GM21528 (cell line): ENCODE measurements at regions not wholly inside any gene's neighbourhood (a gene's known extent, or its start where the extent isn't known, plus 50 kb on each side); places are given as distances from the start of the nearest gene placed in this dataset.
"Not testable (repeated sequence)": the region's sequence is repeated elsewhere in the genome, so short reads cannot be mapped to it uniquely, and the experiment has no call there.

Experiments used
- ATAC-seq: cut with Tn5 transposase; IDR thresholded peaks from one replicate; pipeline ENCODE4 v1.9.1; 2021; ENCODE audit warnings: mild to moderate bottlenecking, moderate library complexity; ENCODE audit not compliant: unreplicated experiment, low FRiP score

DNA sequence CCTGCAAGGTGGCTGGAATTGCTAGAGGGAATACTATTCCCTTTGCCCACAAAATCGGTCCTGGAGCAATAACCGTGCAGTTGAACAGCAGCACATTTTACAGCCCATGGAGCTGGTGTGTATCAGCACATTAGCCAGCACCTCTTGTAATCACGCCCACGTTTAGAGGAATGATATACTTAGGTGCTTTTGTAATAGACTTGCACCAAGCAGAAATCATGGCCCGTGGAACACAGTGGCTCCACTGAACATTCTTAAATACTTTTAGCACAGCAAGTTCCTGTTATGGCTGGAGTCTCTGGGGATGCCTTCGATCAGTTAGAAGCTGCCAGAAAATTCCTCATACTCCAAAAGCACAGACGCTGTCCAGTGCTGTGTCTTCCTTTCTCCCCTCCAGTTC is 218.1 kb upstream of the FAM78B start:
- ATAC-seq, result no peak

DNA sequence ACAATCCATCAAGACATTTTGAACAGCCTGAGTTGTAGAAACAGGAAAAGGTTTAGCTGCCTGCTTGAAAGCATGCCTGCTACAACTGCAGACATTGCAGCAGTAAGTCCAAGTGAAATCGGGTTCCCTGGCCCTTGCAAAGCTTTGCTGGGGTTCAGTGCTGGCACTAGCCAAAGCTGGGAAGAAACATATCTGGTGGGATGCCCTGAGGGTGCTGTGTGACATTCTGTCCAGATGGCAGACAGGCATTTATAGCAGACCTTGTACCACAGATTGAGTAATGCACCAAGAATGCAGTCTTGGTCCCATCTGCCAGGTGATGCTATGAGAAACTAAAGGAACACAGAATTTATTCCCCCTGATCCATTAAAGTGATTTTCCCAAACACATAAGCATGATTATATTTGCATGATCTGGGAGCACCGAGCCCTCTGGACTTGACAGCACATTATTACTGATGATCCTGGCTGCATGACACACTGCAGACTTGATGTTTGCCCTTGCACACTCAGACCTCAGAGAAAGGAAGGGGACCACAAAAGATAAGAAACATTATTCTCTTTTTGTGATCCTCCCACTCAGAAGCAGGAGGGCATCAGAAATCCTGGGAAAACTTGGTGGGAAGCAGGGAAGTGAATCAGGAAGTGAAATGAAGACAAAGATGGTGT is 223.7 kb upstream of the FAM78B start:
- ATAC-seq, result no peak

DNA sequence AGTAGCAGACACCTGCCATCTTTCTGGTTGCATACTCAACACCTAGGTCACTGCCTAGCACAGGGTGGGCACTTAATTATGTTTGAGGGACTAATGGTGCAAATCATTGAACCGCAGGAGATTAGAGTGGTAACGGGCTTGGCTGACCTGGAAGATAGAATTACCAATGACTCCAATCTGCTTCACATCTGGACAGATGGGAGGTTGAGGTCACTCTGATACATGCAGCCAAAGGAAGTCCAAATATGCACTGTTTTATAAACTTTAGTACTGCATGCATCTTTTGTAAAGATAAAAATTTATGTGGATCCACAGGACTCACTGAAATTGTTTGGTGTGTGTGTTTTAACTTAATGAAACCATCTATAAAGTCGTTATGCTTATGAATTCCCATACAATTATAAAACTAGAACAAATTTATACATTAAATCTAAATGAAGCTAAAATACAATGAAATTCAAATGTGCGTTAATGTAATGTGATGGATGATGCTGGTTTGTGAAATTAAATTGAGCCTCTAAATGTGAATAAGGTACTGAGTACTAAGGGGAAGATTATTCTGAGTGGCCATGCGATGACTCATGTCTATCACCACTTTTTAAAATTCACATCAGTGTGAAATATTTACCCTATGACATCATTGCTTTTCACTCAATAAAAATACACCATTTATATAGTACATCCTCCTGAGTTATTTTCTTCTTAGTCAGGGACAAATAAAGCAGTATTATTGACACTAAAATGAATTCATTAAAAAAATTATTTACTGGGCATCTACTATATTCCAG is 224.7 kb upstream of the FAM78B start:
- no peak for ATAC-seq

DNA sequence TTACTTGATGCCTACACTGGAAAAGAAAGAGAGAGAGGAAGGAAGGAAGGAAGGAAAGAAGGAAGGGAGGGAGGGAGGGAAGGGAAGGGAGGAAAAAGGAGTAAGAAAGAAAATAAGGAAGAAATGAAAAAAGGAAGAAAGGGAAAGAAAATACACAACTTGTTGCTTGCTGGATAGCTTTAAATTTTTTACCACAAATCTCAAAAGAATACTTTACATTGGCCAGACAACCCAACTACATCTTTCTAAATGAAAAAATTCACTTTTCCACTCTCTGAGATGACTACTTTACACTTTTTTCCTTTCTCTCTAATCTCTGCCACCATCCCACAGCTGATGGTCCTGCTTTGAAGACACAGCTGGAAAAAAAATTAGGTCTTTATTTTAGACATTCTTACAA is 228.9 kb upstream of the FAM78B start:
- no peak for ATAC-seq

DNA sequence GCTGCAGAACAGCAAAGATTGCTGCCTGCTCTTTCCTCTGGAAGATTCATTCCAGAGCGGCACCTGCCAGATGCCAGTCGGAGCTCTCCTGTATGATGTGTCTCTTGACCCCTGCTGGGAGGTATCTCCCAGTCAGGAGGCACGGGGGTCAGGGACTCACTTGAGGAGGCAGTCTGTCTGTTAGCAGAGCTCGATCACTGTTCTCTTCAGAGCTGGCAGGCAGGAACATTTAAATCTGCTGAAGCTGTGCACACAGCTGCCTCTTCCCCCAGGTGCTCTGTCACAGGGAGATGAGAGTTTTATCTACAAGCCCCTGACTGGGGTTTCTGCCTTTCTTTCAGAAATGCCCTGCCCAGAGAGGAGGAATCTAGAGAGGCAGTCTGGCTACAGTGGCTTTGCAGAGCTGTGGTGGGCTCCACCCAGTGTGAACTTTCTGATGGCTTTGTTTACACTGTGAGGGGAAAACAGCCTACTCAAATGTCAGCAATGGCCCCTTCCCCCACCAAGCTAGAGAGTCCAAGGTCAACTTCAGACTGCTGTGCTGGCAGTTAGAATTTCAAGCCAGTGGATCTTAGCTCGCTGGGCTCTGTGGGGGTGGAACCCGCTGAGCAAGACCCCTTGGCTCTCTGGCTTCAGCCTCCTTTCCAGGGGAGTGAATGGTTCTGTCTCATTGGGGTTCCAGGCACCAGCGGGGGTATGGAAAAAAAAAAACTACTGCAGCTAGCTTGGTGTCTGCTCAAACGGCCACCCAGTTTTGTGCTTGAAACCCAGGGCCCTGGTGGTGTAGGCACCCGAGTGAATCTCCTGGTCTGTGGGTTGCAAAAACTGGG is 242.7 kb upstream of the FAM78B start:
- not testable (repeated sequence) for ATAC-seq

DNA sequence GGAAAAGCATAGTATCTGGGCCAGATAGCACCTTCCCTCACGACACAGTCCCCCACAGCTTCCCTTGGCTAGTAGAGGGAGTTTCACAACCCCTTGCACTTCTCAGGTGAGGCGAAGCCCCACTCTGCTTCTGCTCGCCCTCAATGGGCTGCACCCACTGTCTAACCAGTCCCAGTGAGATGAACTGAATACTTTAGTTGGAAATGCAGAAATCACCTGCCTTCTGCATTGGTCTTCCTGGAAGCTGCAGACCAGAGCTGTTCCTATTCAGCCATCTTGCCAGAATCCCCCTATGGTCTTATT is 243.2 kb upstream of the FAM78B start:
- no peak for ATAC-seq

DNA sequence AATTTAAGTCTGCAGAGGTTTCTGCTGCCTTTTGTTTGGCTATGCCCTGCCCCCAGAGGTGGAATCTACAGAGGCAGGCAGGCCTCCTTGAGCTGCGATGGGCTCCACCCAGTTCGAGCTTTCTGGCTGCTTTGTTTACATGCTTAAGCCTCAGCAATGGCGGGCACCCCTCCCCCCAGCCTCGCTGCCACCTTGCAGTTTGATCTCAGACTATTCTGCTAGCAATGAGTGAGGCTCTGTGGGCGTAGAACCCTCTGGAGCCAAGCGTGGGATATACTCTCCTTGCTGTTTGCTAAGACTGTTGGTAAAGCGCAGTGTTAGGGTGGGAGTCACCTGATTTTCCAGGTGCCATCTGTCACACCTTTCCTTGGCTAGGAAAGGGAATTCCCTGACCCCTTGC is 250.0 kb upstream of the FAM78B start:
- ATAC-seq, result not testable (repeated sequence)

DNA sequence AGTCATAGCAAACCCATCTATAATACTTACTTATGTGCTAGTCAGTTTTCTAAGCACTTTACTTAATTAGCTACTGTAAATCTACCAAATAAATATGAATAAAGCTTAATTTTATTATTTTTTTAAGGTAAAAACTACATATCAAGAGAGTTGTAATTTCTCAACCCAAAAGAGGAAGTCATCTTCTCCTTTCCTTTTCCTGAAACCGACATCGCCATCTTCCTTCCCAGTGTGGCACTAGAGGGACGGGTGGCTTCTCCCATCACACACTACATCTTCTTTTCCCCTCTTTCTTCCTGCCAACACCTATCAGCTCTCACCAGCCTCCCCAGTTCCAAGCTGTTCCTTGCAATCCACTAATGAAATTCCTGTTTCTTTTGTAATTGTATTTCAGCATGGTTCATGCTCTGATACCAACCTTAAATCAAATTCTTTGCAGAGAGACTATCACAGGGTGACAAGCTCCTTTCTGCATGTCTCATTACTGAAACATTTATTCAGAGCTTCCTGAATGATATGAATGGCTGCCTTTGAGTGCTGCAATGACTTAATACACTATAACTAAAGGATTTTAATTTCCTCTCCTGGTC is 251.6 kb upstream of the FAM78B start:
- ATAC-seq, result no peak

DNA sequence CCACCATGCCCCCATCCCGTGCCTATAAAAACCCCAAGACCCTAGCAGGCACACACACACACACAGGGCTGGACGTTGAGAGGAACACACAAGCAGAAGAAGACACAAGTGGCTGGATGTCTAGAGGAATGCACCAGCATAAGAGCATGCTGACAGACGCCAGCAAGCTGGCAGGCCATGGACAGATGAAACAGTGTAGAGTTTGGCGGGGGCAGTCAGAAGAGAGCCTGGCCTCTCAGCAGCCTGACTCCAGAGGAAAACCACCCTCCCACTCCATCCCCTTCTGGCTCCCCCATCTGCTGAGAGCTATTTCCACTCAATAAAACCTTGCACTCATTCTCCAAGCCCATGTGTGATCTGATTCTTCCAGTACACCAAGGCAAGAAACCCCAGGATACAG is 255.8 kb upstream of the FAM78B start:
- ATAC-seq, result not testable (repeated sequence)

DNA sequence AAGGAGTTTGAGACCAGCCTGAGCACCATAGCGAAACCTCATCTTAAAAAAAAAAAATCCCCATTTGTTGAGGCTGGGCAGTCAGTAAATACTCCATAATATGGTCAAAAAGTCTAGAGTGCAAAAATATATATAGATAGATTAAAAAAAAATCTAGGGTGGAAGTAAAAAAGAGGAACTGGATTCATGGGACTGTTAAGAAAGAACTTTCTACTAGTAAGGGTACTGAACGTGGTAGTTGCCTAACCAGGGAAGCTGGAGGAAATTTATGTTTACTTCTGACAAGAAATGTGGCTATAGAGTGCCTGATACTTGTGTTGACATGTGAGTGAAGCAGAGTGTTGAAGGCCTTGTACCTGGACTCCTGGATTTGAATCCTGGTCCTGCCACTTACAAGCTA is 265.9 kb upstream of the FAM78B start:
- ATAC-seq, result no peak

DNA sequence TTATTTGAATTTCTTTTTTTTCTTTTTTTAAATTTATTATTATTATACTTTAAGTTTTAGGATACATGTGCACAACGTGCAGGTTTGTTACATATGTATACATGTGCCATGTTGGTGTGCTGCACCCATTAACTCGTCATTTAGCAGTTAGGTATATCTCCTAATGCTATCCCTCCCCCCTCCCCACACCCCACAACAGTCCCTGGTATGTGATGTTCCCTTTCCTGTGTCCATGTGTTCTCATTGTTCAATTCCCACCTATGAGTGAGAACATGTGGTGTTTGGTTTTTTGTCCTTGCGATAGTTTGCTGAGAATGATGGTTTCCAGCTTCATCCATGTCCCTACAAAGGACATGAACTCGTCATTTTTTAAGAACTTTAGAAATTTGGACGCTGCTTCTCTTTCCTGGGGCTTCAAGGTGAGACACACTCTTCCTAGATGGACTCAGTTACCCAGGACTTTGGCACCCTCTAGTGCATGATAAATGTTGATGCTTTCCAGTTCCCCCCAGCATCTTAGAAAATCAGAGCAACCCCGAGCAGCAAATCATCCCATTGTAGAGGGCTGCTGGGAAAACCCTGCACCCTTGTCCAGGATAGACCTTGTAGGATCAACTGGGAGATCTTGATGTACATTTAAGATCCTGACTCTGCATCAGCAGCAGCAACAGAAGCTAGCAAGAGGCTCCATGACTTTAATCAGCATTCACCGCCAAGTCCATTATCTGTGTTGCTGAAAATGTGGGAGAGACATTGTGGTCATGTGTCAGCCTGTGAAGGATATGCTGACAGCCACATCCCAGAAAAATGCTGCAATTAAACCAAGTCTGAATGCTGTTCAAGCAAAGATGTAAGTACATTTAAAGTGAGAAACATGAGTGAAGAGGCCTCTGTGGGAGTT is 266.9 kb upstream of the FAM78B start:
- not testable (repeated sequence) for ATAC-seq

DNA sequence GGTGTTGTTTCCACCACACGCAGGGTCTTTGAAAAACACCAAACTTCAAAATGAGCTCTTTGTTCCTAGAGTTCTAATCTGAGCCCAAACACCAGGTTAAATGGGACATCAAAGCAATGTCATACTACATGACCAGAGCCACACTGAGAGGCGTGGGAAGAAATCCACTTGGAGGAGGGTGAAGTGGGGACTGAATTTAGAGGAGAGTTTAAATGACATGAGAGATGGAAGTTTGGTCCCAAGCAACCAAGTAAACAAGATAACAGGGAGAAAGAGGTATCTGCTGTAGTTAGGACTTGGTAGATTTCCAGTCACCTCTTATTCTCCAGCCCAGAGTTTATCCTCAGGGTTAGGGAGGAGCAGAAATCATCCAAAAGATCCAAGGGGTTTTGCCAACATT is 290.9 kb upstream of the FAM78B start:
- no peak for ATAC-seq

DNA sequence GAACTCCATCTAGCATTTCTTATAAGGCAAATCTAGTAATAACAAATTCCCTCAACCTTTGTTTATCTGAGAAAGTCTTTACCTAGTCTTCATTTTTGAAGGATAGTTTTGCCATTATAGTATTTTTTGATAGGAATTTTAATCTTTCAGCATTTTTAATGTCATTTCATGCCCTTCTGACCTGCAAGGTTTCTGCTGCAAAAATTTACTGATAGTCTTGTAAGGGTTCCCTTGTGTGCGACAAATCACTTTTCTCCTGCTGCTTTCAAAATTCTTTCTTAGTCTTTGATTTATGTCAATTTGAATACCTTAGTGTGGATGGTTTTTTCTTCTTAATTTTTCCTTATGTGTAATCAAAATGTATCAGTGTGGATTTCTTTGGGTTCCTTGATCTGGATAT is 297.5 kb upstream of the FAM78B start:
- ATAC-seq, result no peak

DNA sequence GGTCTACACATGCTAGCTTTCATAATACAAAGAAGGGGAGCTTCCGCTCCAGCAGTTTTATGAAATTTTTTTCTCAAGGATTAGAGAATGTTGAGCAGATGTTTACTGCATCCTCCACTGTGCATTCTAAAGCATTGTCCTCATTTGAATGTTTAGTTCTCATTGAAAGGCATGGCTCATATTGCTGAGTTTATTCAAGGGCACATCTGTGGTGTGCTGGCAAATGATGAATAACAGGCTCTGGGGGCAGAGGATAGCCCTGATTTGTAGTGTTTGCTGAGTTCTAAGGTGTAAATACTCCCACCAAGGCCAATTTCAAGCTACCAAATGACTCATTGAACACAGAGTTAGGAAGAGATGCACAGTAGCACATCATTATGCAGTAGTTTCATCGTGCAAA is 303.2 kb upstream of the FAM78B start:
- ATAC-seq, result no peak

DNA sequence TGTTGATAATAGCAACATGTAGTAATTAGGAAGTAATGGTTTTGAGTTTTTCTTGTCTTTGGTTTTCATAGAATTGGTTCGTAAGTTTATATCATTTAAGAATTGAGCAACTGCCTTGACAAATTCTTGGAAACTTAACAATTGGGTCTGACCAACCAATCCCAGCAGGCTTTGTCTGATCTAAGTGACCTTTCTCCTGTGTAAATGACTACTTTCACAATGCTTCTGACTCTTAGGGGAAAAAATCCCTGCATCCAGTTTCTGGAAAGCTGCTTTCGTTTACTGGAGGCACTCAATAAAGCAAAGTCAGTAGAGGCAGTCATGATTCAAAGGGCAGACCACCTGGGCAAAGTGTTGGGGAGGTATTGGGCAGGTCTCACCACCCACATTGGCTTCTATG is 303.6 kb upstream of the FAM78B start:
- ATAC-seq, result no peak

DNA sequence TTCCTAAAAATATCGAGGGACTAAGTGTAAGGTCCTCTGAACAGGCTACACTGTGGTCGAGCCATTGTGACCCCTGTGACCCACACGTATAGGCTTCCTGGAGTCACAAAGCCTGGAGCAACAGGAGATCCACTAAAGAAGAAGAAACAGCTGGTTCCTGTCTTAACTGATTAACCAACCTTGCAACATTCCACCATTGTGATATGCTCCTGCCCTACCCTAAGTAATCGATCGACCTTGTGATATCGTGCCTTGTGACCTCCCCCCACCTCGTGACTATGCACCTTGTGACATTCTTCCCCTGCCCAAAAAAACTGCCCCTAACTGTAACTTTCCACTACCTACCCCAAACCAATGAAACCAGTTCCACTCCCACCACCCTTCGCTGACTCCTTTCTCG is 304.6 kb upstream of the FAM78B start:
- ATAC-seq, result no peak

DNA sequence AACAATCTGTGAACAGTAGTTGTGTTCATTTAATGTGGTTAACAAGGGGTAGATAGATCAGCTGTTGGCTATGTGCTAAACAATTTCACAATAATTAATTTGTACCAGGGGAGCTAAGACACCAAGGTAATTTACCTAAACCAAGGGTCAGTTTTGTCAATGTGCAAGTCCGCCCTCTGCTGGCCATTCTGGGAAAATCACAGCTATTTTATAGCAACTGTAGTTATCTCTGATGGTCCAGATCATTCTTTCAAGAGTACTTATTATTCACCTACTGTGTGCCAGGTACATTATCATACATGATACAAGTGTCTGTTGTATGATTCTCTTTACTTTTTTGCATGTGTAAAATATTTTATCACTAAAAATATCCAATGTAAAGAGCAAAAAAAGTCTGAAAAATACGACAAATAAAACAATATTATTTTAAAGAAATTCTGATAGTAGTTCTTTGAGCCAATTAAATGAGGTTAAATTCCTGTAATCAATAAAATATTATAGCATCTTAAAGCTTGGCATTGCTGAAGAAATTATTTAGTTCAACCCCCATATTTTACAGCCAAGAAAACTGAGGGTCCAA is 312.3 kb upstream of the FAM78B start:
- no peak for ATAC-seq

DNA sequence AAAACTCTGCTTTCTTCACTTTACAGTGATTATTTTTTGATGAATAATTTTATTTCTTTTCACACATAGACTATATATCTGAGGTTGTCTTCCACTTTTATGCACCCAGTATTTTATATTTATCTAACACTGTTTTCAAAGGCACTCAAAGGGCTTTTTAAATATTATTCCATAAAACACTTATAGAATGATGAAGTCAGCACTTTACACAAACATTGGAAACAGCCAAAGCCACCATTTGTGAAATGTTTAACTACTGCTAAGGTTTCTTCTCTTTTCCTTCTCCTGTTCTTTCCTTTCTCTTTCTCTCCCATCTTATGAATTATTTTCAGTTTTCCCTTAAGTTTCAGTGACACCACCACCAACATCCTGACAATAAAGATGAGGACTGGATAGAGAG is 317.7 kb upstream of the FAM78B start:
- no peak for ATAC-seq

DNA sequence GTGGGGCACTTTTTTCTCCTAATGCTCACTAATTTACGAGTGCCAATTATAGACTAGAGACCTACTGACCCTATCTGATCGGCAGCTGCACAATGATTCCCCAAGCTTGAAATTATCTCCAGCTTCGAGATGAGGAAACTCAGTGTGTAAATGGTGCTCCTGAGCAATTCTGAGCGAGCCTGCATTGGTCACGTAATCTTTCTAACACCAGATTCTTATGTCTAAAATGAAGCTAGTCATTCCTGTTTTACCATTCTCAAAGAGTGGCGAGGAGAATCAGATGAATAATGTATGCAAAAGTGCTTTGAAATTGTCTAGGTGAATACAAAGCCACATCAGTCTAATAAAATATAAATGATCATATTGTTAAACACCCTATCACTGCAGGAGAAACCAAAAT is 318.1 kb upstream of the FAM78B start:
- ATAC-seq, result no peak

DNA sequence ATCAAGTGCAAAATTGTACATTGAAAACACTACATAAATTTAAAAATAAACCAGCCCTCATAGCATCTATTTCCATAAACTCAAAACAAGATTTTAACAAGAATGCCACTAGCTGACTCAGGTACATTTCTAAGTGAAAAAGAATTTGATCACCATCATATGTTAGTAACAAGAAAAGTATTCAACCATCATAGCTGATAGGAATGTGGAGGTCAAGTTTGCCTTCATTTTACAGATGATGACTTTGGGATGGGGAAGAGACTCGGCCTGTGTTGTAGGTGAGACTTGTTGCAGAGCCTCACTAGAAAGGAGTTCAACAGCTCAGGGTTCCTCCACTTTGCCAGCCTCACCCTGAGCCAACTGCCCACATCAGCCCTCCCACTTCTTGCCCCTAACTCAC is 318.8 kb upstream of the FAM78B start:
- ATAC-seq, result no peak
